ENCODE measurements at regions not wholly inside any gene's neighbourhood (a gene's known extent, or its start where the extent isn't known, plus 50 kb on each side); places are given as distances from the start of the nearest gene placed in this dataset.

DNA sequence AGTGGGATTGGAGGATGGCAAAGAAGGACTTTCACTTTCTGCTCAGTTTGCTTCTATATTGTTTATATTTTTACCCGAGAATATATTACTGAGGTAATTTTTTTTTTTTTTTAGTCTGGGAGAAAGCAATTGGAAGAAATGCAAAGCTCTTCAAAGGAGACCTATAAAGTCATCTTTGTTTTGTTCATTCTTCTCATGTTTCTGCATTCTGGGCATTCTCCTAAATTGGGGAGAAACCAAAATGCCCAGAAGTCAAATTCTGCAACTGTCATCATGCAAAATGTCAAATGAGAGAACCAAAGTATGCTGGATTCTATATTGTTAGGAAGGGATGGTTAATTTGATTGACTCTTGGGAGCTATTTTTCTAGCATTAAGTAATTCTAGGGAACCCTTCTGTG lies 168.3 kb upstream of the TSC22D2 start:
- intact Hi-C loops (cut with micrococcal nuclease), result no loop called here

DNA sequence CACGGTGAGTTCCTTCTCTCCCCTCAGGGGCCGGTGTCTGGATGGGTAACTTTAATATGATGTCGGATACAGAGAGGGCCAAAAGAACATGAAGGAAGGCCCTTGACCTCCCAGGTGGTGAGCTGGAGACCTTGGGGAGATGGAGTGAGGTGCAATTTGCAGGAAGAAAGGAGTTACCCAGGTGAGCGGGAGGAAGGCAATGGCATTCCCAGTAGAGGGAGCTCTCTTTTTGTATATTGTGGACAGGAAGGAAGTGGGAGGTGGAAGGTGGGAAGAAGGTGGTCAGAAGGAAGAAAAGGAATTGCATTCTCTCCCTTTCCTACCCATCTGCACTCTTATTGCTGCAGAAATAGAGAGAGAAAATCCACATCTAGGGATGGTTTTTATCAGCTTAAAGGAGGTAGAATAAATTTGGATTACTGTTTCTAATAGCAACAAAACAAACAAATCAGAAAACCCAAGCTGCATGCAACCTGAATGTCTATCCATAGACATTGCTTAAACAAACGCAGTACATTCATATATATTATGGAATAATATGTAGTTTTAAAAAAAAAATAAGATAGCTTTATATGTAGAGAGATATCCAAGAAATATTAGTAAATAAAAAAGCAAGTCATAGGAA lies 169.0 kb upstream of the TSC22D2 start:
- Mint-ChIP-seq H3K27me3 (peaks cover 20% of the 10 kb centered on the region), H3K4me1 (no peaks in the 10 kb centered on the region), H3K4me3 (no peak overlapping the region), H3K27ac (no peak overlapping the region), H3K9me3 (ENCODE audit: insufficient read depth) (no peaks in the 10 kb centered on the region)
- Histone ChIP-seq H3K9ac (ENCODE audit: low read length) (no peak overlapping the region), H3K79me2 (ENCODE audit: control insufficient read depth, insufficient read depth, low read length) (no peaks in the 10 kb centered on the region), H3K9me3 (ENCODE audit: control extremely low read depth in 1 of 3, control insufficient read depth in 2 of 3, insufficient read depth in 1 of 3, low read length in 2 of 3) (no peaks in the 10 kb centered on the region), H3K27me3 (replicated peaks in 1 of 4; ENCODE audit: control extremely low read depth in 1 of 4, control insufficient read depth in 3 of 4, insufficient read depth in 4 of 4, low read length in 3 of 4) (peaks cover 0 to 4% (median 0%) of the 10 kb centered on the region in 4 experiments), H3K27ac (ENCODE audit: low read length in 2 of 2) (no peak overlapping the region), H3K4me1 (ENCODE audit: control insufficient read depth in 2 of 2, insufficient read depth in 2 of 2, low read length in 2 of 2) (no peaks in the 10 kb centered on the region), H3K4me3 (ENCODE audit: control extremely low read depth in 1 of 5, extremely low read depth in 1 of 5, insufficient read depth in 1 of 5, low read depth in 2 of 5, low read length in 4 of 5) (no peak overlapping the region), H4K20me1 (ENCODE audit: control insufficient read depth, insufficient read depth, low read length, poor library complexity, severe bottlenecking) (no peaks in the 10 kb centered on the region), H2AFZ (ENCODE audit: insufficient read depth, low read depth, low read length, poor library complexity, severe bottlenecking) (no peak overlapping the region), H3K4me2 (replicated peaks; ENCODE audit: low read depth, low read length, poor library complexity, severe bottlenecking) (no peak overlapping the region), H3K36me3 (replicated peaks in 1 of 2; ENCODE audit: control extremely low read depth in 1 of 2, control insufficient read depth in 1 of 2, extremely low read depth in 1 of 2, insufficient read depth in 2 of 2, low read length in 1 of 2) (no peaks in the 10 kb centered on the region)
- ChIA-PET CTCF (no interaction called here), POLR2A (no interaction called here)
- no peak for TF ChIP-seq EZH2 (IDR thresholded peaks at IDR 0.05; ENCODE audit: borderline replicate concordance, insufficient read depth, low read depth, low read length, poor library complexity, severe bottlenecking)
- TF ChIP-seq, protein P1, sequence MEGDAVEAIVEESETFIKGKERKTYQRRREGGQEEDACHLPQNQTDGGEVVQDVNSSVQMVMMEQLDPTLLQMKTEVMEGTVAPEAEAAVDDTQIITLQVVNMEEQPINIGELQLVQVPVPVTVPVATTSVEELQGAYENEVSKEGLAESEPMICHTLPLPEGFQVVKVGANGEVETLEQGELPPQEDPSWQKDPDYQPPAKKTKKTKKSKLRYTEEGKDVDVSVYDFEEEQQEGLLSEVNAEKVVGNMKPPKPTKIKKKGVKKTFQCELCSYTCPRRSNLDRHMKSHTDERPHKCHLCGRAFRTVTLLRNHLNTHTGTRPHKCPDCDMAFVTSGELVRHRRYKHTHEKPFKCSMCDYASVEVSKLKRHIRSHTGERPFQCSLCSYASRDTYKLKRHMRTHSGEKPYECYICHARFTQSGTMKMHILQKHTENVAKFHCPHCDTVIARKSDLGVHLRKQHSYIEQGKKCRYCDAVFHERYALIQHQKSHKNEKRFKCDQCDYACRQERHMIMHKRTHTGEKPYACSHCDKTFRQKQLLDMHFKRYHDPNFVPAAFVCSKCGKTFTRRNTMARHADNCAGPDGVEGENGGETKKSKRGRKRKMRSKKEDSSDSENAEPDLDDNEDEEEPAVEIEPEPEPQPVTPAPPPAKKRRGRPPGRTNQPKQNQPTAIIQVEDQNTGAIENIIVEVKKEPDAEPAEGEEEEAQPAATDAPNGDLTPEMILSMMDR (IDR thresholded peaks at IDR 0.05), result no peak
- ATAC-seq (ENCODE audit: low read depth) (no peak), DNase-seq (no peak)
- 94% methylated on average over 3 of the region's 5 CpGs for WGBS (ENCODE audit: insufficient coverage)
- intact Hi-C loops (cut with micrococcal nuclease), result no loop called here

More for the DNA sequence above, 168.3 kb upstream of the TSC22D2 start:
- ChIA-PET CTCF (interaction anchor here (0.7 to 1.1 kb wide), 2 partner anchors 7 to 19 kb away, joined by 4 to 5 read pairs; no protein-coding TSS in a partner anchor), POLR2A (no interaction called here)
- Histone ChIP-seq H3K9me3 (ENCODE audit: control extremely low read depth in 1 of 3, control insufficient read depth in 2 of 3, insufficient read depth in 1 of 3, low read length in 2 of 3) (no peaks in the 10 kb centered on the region), H2AFZ (ENCODE audit: insufficient read depth, low read depth, low read length, poor library complexity, severe bottlenecking) (no peak overlapping the region), H3K4me3 (ENCODE audit: control extremely low read depth in 1 of 5, extremely low read depth in 1 of 5, insufficient read depth in 1 of 5, low read depth in 2 of 5, low read length in 4 of 5) (no peak overlapping the region), H4K20me1 (ENCODE audit: control insufficient read depth, insufficient read depth, low read length, poor library complexity, severe bottlenecking) (no peaks in the 10 kb centered on the region), H3K4me2 (replicated peaks; ENCODE audit: low read depth, low read length, poor library complexity, severe bottlenecking) (no peak overlapping the region), H3K4me1 (ENCODE audit: control insufficient read depth in 2 of 2, insufficient read depth in 2 of 2, low read length in 2 of 2) (no peaks in the 10 kb centered on the region), H3K27ac (ENCODE audit: low read length in 2 of 2) (no peak overlapping the region), H3K79me2 (ENCODE audit: control insufficient read depth, insufficient read depth, low read length) (no peaks in the 10 kb centered on the region), H3K27me3 (replicated peaks in 1 of 4; ENCODE audit: control extremely low read depth in 1 of 4, control insufficient read depth in 3 of 4, insufficient read depth in 4 of 4, low read length in 3 of 4) (peaks cover 0 to 4% (median 0%) of the 10 kb centered on the region in 4 experiments), H3K36me3 (replicated peaks in 1 of 2; ENCODE audit: control extremely low read depth in 1 of 2, control insufficient read depth in 1 of 2, extremely low read depth in 1 of 2, insufficient read depth in 2 of 2, low read length in 1 of 2) (no peaks in the 10 kb centered on the region), H3K9ac (ENCODE audit: low read length) (no peak overlapping the region)
- DNase-seq, result no peak
- ATAC-seq (ENCODE audit: low read depth), result no peak
- H3K27ac Mint-ChIP-seq, result no peak overlapping the region
- WGBS (ENCODE audit: insufficient coverage), result no CpG with 5 or more reads among the region's 1 CpG
- no peak for TF ChIP-seq EZH2 (IDR thresholded peaks at IDR 0.05; ENCODE audit: borderline replicate concordance, insufficient read depth, low read depth, low read length, poor library complexity, severe bottlenecking)
- TF ChIP-seq, protein P1 (IDR thresholded peaks at IDR 0.05), result no peak
- H3K27me3 Mint-ChIP-seq, result peaks cover 22% of the 10 kb centered on the region
- no peaks in the 10 kb centered on the region for H3K9me3 Mint-ChIP-seq (ENCODE audit: insufficient read depth)
- no peak overlapping the region for H3K4me3 Mint-ChIP-seq
- H3K4me1 Mint-ChIP-seq, result no peaks in the 10 kb centered on the region
